Inflammatory macrophage treated with lipopolysaccharide for 1 hour (primary cell): ENCODE measurements at regions not wholly inside any gene's neighbourhood (a gene's known extent, or its start where the extent isn't known, plus 50 kb on each side); places are given as distances from the start of the nearest gene placed in this dataset.
"Not testable (repeated sequence)": the region's sequence is repeated elsewhere in the genome, so short reads cannot be mapped to it uniquely, and the experiment has no call there.

Experiments
- DNase-seq, 2 donors: peaks; one replicate each; pipeline ENCODE4 v3.0.0-alpha.2; 2020 to 2022

GRCh38 chr15:98088307-98088945 is 127.9 kb downstream of the ARRDC4 start:
- not testable (repeated sequence) for DNase-seq

DNA sequence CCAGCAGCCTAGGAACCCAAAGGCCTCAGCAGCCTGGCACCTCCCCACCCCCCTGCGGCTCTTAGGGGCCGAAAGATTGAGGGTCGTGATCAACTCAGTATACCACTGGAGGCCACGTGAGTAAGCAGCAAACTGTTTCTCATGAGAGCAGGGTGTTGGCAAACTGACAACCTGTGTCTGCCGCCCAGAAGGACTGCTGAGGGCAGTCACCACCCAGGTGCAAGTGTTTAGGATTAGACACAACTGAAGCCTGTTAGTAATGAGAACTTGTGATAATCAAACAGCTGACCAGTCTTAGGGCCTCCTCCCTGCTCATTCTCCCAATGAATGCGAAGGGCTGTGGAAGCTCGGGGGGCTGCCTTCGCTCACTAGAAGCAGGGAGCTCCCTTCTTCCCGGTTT is 128.8 kb downstream of the ARRDC4 start:
- DNase-seq, result not testable (repeated sequence)

DNA sequence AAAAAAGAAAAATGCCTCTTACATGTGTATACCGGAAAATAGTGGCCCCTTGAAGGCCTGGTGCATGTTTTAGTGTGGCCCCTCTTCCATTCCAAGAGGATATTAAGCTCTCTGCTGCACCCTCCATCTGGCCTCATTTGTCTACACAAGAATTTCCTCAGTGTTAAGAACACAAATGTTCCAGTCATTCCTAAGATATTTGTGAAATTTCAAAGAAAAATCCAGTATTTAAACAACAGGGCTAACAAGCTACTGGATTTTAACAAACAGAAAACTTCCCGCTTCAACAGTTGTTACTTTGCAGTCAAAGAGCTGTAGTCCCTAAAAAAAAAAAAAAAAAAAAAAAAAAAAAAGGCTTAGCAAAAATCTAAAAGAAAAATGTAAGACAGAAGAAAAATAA is 137.5 kb downstream of the ARRDC4 start:
- not testable (repeated sequence) for DNase-seq

DNA sequence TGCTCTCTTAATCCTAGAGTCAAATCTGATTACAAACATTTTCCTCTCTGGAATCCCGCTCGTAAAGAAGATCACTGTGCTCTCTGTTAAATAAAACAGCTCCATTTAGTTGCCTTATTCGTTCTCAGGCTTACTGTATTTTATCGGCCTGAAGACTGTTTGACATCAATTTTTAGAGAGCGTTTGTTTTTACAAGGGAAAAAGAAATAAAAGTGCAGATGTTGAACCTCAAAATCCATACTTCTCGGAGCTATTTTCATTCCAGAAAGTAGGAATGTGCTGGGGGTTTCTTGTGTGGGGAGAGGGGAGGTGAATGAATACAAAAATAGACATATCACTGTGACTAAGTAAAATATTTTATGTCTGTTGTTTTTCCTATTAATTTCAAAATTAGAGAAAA is 140.1 kb downstream of the ARRDC4 start:
- DNase-seq, result not testable (repeated sequence)

DNA sequence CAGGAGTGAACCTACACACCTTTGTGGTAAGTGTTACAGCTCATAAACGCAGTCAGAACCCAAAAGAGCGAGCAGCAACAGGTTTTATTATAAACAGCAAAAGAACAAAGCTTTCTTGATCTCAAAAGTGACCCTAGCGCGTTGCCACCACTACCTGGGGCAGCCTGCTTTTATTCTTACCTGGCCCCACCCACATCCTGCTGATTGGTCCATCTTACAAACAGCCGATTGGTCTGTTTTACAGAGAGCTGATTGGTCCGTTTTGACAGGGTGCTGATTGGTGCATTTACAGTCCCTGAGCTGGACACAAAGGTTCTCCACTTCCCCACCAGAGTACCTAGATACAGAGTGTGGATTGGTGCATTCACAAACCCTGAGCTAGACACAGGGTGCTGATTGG is 143.1 kb downstream of the ARRDC4 start:
- DNase-seq, result no peak

GRCh38 chr15:98104386-98105151 is 144.1 kb downstream of the ARRDC4 start:
- not testable (repeated sequence) for DNase-seq

DNA sequence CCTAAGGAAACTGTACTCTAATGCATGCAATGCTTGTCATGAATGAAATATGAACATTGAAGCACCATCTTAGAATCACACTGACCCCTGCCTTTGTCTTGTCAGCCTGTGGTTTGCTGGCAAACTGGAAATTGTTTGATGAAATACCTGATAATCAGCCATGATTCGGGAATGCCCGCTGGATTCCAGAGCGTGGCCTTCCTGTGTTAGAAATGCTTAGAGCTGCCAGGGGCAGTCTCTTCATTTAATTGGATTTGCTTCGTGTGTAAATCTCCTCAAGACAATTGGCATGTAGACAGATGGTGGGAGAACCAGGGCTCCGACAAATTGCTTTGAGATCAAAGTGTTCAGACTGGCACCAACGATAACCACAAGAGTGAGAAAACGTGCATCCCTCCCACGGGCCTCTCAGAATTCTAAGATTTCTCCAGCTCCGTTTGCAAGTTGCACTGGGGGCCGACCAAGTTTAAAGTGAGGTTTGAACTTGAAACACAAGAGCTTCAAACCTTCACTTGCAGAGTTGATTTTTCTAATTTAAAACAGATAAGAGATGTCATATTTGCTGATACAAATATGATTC is 146.2 kb downstream of the ARRDC4 start:
- DNase-seq, result not testable (repeated sequence)

DNA sequence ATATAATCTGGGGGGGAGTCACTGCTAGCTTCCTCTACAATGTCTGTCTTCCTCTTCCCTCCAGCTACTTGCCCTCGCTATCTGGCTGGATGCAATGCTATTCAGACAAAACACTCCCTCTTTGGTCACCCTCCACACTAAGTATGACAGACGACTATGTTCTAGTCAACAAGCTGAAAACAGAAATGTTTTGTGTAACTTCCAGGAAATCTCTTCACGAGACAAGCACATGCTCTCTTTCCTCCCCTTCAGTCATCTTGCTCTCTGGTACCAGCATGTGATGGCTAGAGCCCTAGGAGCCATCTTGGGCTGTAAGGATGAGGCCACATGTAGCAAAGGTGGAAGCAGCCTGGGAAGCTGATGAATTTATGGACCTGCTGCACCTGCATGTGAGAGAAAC is 151.3 kb downstream of the ARRDC4 start:
- DNase-seq, result no peak

DNA sequence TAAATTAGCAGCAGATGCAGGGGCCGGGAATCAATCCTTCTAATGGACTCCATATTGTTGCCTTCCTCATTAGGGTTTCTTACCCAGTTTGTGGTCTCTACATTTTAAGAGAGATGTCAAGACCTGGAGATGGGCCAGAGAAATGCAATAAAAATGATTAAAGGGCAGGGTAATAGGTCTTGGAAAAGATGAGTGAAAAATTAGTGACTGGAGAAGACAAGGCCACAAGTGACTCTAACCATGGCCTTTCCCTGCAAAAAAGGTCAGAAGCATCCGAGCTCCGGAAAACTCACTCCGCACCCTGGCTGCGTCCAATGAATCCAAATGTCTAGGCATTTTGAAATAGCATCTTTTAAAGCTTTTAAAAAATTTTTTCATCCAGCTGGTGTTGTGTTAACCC is 152.8 kb downstream of the ARRDC4 start:
- no peak for DNase-seq

DNA sequence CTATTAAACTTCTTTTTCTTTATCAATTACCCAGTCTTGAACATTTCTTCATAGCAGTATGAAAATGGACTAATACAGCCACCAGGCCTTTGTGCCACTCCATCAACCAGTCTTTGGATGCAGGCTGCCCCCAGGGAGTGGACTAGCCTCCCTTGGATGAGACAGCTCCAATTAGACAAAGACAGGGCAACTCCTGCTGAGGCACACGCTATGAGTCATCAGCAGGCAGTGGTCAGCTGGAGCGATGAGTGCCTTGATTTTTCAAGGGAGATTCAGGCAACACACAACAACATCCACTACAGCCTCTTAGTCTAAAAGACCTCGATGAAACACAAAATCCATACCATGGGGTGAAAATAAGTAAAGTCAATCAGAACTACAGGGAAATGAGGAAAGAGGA is 160.1 kb downstream of the ARRDC4 start:
- peak in 1 of 2 donors; percentile 11 for DNase-seq

- DNase-seq, result peak; percentile 23 to 38
These were observed 161.0 kb downstream of the ARRDC4 start for GRCh38 chr15:98121536-98121935.

DNA sequence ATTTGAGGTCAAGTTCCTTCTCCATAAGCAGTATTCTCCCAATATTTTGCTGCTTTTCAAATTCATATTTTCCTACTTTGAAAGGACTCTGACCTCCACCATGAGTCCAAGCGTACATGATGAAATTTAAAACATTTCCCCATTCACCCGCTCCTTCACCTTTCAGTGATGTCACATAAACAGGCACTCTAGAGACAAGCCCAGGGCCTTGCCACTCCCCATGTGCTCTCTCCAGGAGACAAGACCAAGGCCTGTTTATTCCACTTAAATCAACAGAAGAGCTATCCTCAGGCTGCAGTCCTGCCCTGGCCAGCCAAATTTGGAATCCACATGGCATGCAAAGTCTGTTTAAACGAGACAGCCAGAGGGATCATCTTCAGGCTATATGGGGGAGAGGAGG is 161.5 kb downstream of the ARRDC4 start:
- DNase-seq, result no peak

DNA sequence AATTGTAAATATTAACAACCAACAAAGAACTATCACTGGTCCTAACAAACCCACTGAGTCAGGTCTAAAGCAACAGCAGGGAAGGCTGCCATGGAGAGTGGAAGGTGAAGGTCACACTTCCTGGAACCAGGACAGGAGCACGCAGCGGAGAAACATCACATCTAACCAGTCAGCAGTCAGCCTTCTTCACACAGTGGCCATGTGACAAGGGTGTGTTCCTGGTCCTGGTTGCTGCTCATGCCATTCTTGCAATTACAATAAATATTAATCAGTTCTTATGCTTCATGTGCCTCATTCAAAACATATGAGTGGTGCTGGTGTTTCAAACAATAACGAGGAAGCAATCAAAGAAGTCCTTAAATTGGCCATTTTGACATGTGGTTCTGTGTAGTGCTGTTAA is 162.8 kb downstream of the ARRDC4 start:
- no peak for DNase-seq

- no peak for DNase-seq
These were observed 163.3 kb downstream of the ARRDC4 start for GRCh38 chr15:98123834-98124233.

GRCh38 chr15:98124581-98124980 is 164.1 kb downstream of the ARRDC4 start:
- no peak for DNase-seq

DNA sequence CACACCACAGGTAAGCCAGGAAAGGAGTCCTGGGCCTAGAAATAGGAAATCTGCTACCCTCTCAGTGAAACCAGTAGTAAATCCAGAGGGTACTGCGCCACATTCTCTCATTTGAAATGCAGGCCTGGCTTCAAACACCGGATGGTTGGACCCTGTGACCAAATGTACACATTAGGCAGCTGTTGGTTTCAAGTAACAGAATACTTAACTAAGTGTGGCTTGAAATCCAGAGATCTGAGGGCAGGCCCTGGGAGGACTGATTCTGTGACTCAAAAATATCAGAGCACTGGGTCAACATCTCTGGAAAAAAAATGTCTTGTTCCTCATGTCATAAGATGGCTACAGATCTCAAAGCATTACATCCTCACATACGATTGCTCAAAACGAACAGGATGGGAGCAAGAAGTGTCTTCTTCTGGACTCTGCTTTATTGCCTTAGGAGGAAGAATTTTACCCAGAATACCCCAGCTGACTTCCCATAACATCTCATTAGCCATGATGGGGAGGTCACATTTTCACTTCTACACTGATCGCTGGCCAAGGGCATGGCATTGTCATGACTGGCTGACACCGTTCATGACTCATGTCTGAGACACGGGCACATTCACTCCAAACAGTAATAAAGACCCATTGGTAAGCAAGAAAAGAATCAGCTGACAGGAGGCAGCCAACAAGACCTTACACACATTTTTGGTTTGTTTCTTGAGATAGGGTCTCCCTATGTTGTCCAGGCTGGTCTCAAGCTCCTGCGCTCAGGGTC is 166.0 kb downstream of the ARRDC4 start:
- peak in 1 of 2 donors; percentile 9 for DNase-seq

- DNase-seq, result peak; percentile 18 to 22
These were observed 167.1 kb downstream of the ARRDC4 start for GRCh38 chr15:98127586-98127985.

- peak in 1 of 2 donors; percentile 51 for DNase-seq
These were observed 171.4 kb downstream of the ARRDC4 start for GRCh38 chr15:98131924-98132323.

- no peak for DNase-seq
These were observed 174.4 kb downstream of the ARRDC4 start for GRCh38 chr15:98134905-98135304.

DNA sequence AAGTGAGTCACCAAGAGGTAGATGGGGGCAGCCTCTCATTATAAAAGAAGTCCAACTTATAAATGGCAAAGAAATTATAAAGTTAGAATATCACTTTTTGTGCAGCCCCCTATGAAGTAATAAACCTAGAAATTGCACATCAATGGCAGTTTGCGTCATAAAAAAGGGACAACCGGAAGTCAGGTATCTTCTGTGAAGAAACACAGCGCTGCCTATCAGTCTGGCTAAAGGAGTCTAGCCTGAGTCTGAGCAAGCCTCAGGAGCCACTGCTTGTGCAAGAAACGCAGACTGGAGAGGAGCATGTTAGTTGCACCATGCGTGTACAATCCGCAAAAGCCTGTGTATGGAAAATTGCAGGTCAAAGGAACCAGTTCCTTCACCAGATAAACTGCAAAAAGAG is 178.4 kb downstream of the ARRDC4 start:
- no peak for DNase-seq

DNA sequence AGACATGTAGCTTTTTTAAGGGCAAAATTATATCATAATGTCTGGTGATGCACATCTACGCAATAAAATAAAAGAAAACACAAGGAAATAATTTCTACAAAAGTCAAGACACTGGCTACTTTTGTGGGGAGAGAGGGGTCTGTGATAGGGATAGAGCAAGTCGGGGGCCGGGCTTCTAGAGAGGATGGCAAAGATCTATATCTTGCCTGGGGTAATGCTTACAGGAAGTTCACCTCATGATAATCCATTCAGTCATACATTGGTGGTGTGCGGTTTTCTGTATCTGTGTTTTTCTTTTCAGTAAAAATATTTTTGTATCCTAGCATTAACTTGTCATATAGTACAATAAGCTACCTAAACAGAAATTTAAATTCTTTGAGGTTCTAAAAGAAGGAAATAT is 178.8 kb downstream of the ARRDC4 start:
- DNase-seq, result no peak

DNA sequence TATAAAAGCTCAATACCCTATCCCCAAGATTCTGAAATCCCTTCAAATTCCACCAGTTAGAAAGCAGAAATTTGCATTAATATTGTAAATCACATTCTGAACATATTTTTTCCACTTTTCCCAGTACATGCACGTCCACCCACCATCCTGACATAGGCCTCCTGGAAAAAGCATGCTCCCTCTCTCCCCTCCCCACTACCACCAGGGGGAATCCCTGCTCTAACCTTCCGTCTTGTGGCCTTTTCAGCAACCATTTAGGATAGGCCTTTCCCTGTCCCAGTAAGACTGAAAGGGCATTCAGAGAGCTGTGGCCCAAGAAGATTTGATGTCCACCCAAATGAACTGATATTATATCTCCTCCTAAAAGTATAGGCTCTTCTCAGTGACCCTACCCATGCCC is 182.1 kb downstream of the ARRDC4 start:
- DNase-seq, result no peak

GRCh38 chr15:98143116-98143515 is 182.6 kb downstream of the ARRDC4 start:
- no peak for DNase-seq
